CD4-positive, alpha-beta T cell treated with Interleukin-17A for 4 hours (primary cell): ENCODE measurements at regions not wholly inside any gene's neighbourhood (a gene's known extent, or its start where the extent isn't known, plus 50 kb on each side); places are given as distances from the start of the nearest gene placed in this dataset.

Source experiments
- DNase-seq: peaks from one replicate; pipeline ENCODE4 v3.0.0-alpha.2; 2020; ENCODE audit warnings: mixed read lengths

GRCh38 chr3:182233405-182233804 is 521.7 kb downstream of the SOX2 start:
- DNase-seq = no peak

- DNase-seq = no peak
Measured at GRCh38 chr3:182233957-182234356, 522.2 kb downstream of the SOX2 start.

- no peak for DNase-seq
Measured at GRCh38 chr3:182234881-182235280, 523.2 kb downstream of the SOX2 start.

GRCh38 chr3:182235504-182235903 is 523.8 kb downstream of the SOX2 start:
- DNase-seq = no peak

GRCh38 chr3:182238126-182238525 is 526.4 kb downstream of the SOX2 start:
- no peak for DNase-seq

GRCh38 chr3:182239316-182239715 is 527.6 kb downstream of the SOX2 start:
- DNase-seq = no peak

- no peak for DNase-seq
Measured at GRCh38 chr3:182240474-182240873, 528.7 kb downstream of the SOX2 start.

GRCh38 chr3:182241196-182241765 is 529.6 kb downstream of the SOX2 start:
- DNase-seq = no peak

GRCh38 chr3:182241766-182242488 is 530.2 kb downstream of the SOX2 start:
- DNase-seq = no peak

- no peak for DNase-seq
Measured at GRCh38 chr3:182242489-182242942, 530.8 kb downstream of the SOX2 start.

- no peak for DNase-seq
Measured at GRCh38 chr3:182243625-182244024, 531.9 kb downstream of the SOX2 start.

GRCh38 chr3:182244222-182244971 is 532.7 kb downstream of the SOX2 start:
- DNase-seq = no peak

GRCh38 chr3:182245059-182245458 is 533.3 kb downstream of the SOX2 start:
- DNase-seq = no peak

- no peak for DNase-seq
Measured at GRCh38 chr3:182246870-182247269, 535.1 kb downstream of the SOX2 start.

GRCh38 chr3:182248349-182248880 is 536.7 kb downstream of the SOX2 start:
- no peak for DNase-seq

- no peak for DNase-seq
Measured at GRCh38 chr3:182252802-182253201, 540.5 kb upstream of the ATP11B start.

- DNase-seq = no peak
Measured at GRCh38 chr3:182255158-182255557, 538.1 kb upstream of the ATP11B start.

GRCh38 chr3:182257361-182257760 is 535.9 kb upstream of the ATP11B start:
- no peak for DNase-seq

- no peak for DNase-seq
Measured at GRCh38 chr3:182258538-182259177, 534.6 kb upstream of the ATP11B start.

- DNase-seq = no peak
Measured at GRCh38 chr3:182259579-182259978, 533.7 kb upstream of the ATP11B start.

- DNase-seq = no peak
Measured at GRCh38 chr3:182261041-182261440, 532.3 kb upstream of the ATP11B start.

- DNase-seq = no peak
Measured at GRCh38 chr3:182268711-182269110, 524.6 kb upstream of the ATP11B start.

GRCh38 chr3:182276512-182276911 is 516.8 kb upstream of the ATP11B start:
- no peak for DNase-seq
